Ascending aorta (tissue), 2 donors: ENCODE measurements at regions not wholly inside any gene's neighbourhood (a gene's known extent, or its start where the extent isn't known, plus 50 kb on each side); places are given as distances from the start of the nearest gene placed in this dataset.

Experiments used
- DNase-seq, 2 donors: peaks; one replicate each; pipeline ENCODE4 v3.0.0-alpha.2; 2019; ENCODE audit warnings: low spot score in 2 of 2
- H3K27ac ChIP-seq, 2 donors: fragments of 200-600 bp; sonication (generic); one replicate each; pipeline ENCODE4 v1.5.1; 2016 to 2017; ENCODE audit warnings: mild to moderate bottlenecking in 1 of 2
- H3K27me3 ChIP-seq: fragments of 200-600 bp; sonication (generic); one replicate; pipeline ENCODE4 v1.5.1; 2017
- H3K36me3 ChIP-seq, 2 donors: fragments of 200-600 bp; sonication (generic); one replicate each; pipeline ENCODE4 v1.5.1; 2016
- H3K4me1 ChIP-seq, 2 donors: fragments of 200-600 bp; sonication (generic); one replicate each; pipeline ENCODE4 v1.5.1; 2016 to 2017; ENCODE audit warnings: mild to moderate bottlenecking in 1 of 2
- H3K4me3 ChIP-seq, 2 donors: fragments of 200-600 bp; sonication (generic); one replicate each; pipeline ENCODE4 v1.5.1; 2016 to 2017; ENCODE audit warnings: mild to moderate bottlenecking in 1 of 2
- H3K9me3 ChIP-seq, 2 donors: fragments of 200-600 bp; sonication (generic); one replicate each; pipeline ENCODE4 v1.5.1; 2016
- CTCF ChIP-seq, 3 experiments: fragments of 200-600 bp in 2 of 3; fragments of 450-650 bp in 1 of 3; sonication (generic) in 2 of 3; IDR thresholded peaks; one replicate each; pipeline ENCODE4 v1.5.1; 2016 to 2019; ENCODE audit warnings: antibody characterized with exemption in 3 of 3, mild to moderate bottlenecking in 1 of 3, moderate library complexity in 1 of 3
- intact Hi-C: fragments of 100-400 bp; cut with DNase I; formaldehyde crosslinking; loops from one replicate; pipeline ENCODE4 v1.15.1; 2023

- no peak for TF ChIP-seq CTCF (IDR thresholded peaks at IDR 0.05)
These were observed 142.5 kb upstream of the DPT start for GRCh38 chr1:168871531-168871930.

GRCh38 chr1:168875831-168876230 is 146.8 kb upstream of the DPT start:
- Histone ChIP-seq H3K9me3 (no peaks in the 10 kb centered on the region), H3K36me3 (no peaks in the 10 kb centered on the region), H3K4me1 (peaks cover 0 to 3% of the 10 kb centered on the region in 2 donors), H3K27ac (no peak overlapping the region), H3K4me3 (no peak overlapping the region), H3K27me3 (no peaks in the 10 kb centered on the region)
- DNase-seq: no peak
- no peak for TF ChIP-seq CTCF (IDR thresholded peaks at IDR 0.05)
- intact Hi-C loops: no loop called here

More at GRCh38 chr1:168871531-168871930, 142.5 kb upstream of the DPT start:
- no peaks in the 10 kb centered on the region for H3K27me3 ChIP-seq
- H3K36me3 ChIP-seq: no peaks in the 10 kb centered on the region
- DNase-seq: no peak
- H3K4me1 ChIP-seq: no peaks in the 10 kb centered on the region
- no peak overlapping the region for H3K27ac ChIP-seq
- H3K9me3 ChIP-seq: no peaks in the 10 kb centered on the region
- intact Hi-C loops: no loop called here
- no peak overlapping the region for H3K4me3 ChIP-seq

GRCh38 chr1:168876830-168877229 is 147.8 kb upstream of the DPT start:
- TF ChIP-seq CTCF (IDR thresholded peaks at IDR 0.05): no peak
- H3K36me3 ChIP-seq: no peaks in the 10 kb centered on the region
- H3K27me3 ChIP-seq: no peaks in the 10 kb centered on the region
- H3K4me3 ChIP-seq: no peak overlapping the region
- intact Hi-C loops: no loop called here
- peaks cover 0 to 3% of the 10 kb centered on the region in 2 donors for H3K4me1 ChIP-seq
- no peak for DNase-seq
- H3K9me3 ChIP-seq: no peaks in the 10 kb centered on the region
- H3K27ac ChIP-seq: no peak overlapping the region

GRCh38 chr1:168879896-168880734 is 151.1 kb upstream of the DPT start:
- Histone ChIP-seq H3K27ac (peak overlapping the region in 1 of 2 donors; percentile 47), H3K27me3 (no peaks in the 10 kb centered on the region), H3K4me3 (peak overlapping the region in 1 of 2 donors; percentile 41), H3K9me3 (no peaks in the 10 kb centered on the region), H3K36me3 (no peaks in the 10 kb centered on the region), H3K4me1 (peaks cover 0 to 3% of the 10 kb centered on the region in 2 donors)
- no peak for DNase-seq
- intact Hi-C loops: no loop called here
- no peak for TF ChIP-seq CTCF (IDR thresholded peaks at IDR 0.05)

- Histone ChIP-seq H3K9me3 (no peaks in the 10 kb centered on the region), H3K36me3 (no peaks in the 10 kb centered on the region), H3K4me3 (no peak overlapping the region), H3K27me3 (no peaks in the 10 kb centered on the region), H3K27ac (no peak overlapping the region), H3K4me1 (peaks cover 0 to 3% of the 10 kb centered on the region in 2 donors)
- intact Hi-C loops: no loop called here
- TF ChIP-seq CTCF (IDR thresholded peaks at IDR 0.05): no peak
- no peak for DNase-seq
These were observed 152.8 kb upstream of the DPT start for GRCh38 chr1:168881656-168882260.
